ENCODE measurements at regions not wholly inside any gene's neighbourhood (a gene's known extent, or its start where the extent isn't known, plus 50 kb on each side); places are given as distances from the start of the nearest gene placed in this dataset.

DNA sequence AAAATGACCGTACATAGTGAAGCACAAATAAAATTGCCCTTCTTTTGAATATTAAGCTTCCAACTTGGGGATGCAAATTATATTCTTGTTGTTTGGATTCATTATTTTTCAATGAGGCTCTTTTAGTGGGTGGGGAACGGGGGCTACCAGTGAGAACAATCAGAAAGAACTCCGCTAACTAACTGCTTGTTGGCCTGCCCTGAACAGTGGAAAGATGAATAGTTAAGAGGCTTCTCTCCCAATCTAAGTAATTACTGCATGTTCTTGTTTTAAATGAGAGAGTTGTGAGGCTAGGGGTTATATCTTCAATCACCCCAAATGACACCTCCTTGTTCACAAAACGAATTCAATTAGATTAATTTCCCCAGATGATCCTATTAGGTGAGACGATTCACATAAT is 322.0 kb downstream of the FAT3 start:
- H3K36me3 ChIP-seq (ENCODE audit: control insufficient read depth in 2 of 4, insufficient read depth in 4 of 4, low read length in 3 of 4) = no peaks in the 10 kb centered on the region
- no peak overlapping the region for H4K5ac ChIP-seq (ENCODE audit: insufficient read length, low read depth, low read length)
- 0 out of 2 replicates have a peak overlapping the region, but pooled peaks have one; percentile 56 for H2BK20ac ChIP-seq (ENCODE audit: low read length)
- no peaks in the 10 kb centered on the region for H3K27me3 ChIP-seq (replicated peaks in 1 of 4; ENCODE audit: control insufficient read depth in 3 of 4, extremely low read depth in 1 of 4, insufficient read depth in 3 of 4, low read length in 3 of 4)
- H3K23ac ChIP-seq (ENCODE audit: insufficient read length) = no peak overlapping the region
- peak overlapping the region in 1 of 2 experiments; percentile 41; a peak in 1 of 4 replicates for H3K4me2 ChIP-seq (ENCODE audit: insufficient read depth in 1 of 2, low read depth in 2 of 2, low read length in 2 of 2)
- DNase-seq (ENCODE audit: low read depth in 1 of 2, low spot score in 2 of 2) = no peak
- no peak overlapping the region for H3K9ac ChIP-seq (replicated peaks in 1 of 4; ENCODE audit: extremely low read depth in 1 of 4, low read depth in 3 of 4, low read length in 3 of 4)
- peak overlapping the region; percentile 78; the same call in 1 of the 2 replicates for H2BK12ac ChIP-seq (ENCODE audit: low read depth, low read length)
- H4K8ac ChIP-seq (ENCODE audit: extremely low read depth, insufficient read depth, low read length) = no peak overlapping the region
- peak overlapping the region in 1 of 4 experiments; percentile 22; a peak in 1 of 8 replicates for H3K4me3 ChIP-seq (ENCODE audit: extremely low read depth in 1 of 4, insufficient read depth in 2 of 4, low read depth in 3 of 4, low read length in 4 of 4)
- no peak overlapping the region for H3K4ac ChIP-seq (replicated peaks; ENCODE audit: insufficient read length, low read depth, low read length)
- H3K4me1 ChIP-seq (replicated peaks in 1 of 4; ENCODE audit: control insufficient read depth in 3 of 4, insufficient read depth in 4 of 4, low read length in 3 of 4) = peaks cover 1 to 32% (median 17%) of the 10 kb centered on the region in 4 experiments
- H3K18ac ChIP-seq (ENCODE audit: extremely low read depth, low read length) = no peak overlapping the region; the same call in 1 of the 2 replicates
- H2AK5ac ChIP-seq (ENCODE audit: low read depth, low read length) = no peak overlapping the region
- no peaks in the 10 kb centered on the region for H3K23me2 ChIP-seq (ENCODE audit: low read depth, low read length)
- H2BK120ac ChIP-seq (replicated peaks; ENCODE audit: low read depth, low read length) = peak overlapping the region; percentile 58
- H4K20me1 ChIP-seq (replicated peaks in 1 of 2; ENCODE audit: control insufficient read depth in 1 of 2, insufficient read depth in 2 of 2, low read length in 2 of 2) = no peaks in the 10 kb centered on the region
- no peak overlapping the region; the same call in 1 of the 2 replicates for H2BK5ac ChIP-seq (ENCODE audit: low read depth, low read length)
- H3K56ac ChIP-seq (replicated peaks; ENCODE audit: insufficient read length, low read depth, low read length) = no peak overlapping the region
- H3K79me1 ChIP-seq (ENCODE audit: low read depth, low read length) = no peaks in the 10 kb centered on the region
- H2BK15ac ChIP-seq (ENCODE audit: low read length) = no peak overlapping the region
- H4K91ac ChIP-seq (replicated peaks; ENCODE audit: insufficient read length, low read length) = no peak overlapping the region
- WGBS, 2 experiments (ENCODE audit: extremely low coverage in 1 of 2, insufficient coverage in 1 of 2, insufficient read length in 1 of 2, insufficient replicate concordance in 2 of 2, low coverage in 1 of 2, low lambda C conversion rate in 2 of 2, missing lambda C conversion rate in 1 of 2) = 71% methylated on average over 5 of the region's 5 CpGs; no CpG with 5 or more reads in 1 of the 2 experiments
- H2AFZ ChIP-seq (ENCODE audit: low read length) = no peak overlapping the region
- ChIA-PET CTCF (ENCODE audit: partially characterized antibody) (interaction anchor here (0.6 to 2.3 kb wide), 2 partner anchors 10 to 158 kb away, joined by 3 to 6 read pairs; no protein-coding TSS in a partner anchor), POLR2A (ENCODE audit: partially characterized antibody) (no interaction called here)
- no peak overlapping the region for H3K27ac ChIP-seq (ENCODE audit: low read depth, low read length)
- H3K14ac ChIP-seq (ENCODE audit: insufficient read length) = no peak overlapping the region
- no peak for FAIRE-seq
- H3K79me2 ChIP-seq (ENCODE audit: control insufficient read depth in 1 of 2, insufficient read depth in 2 of 2, low read length in 2 of 2) = no peaks in the 10 kb centered on the region
- H3K9me3 ChIP-seq (ENCODE audit: insufficient read depth in 2 of 2, low read depth in 1 of 2, low read length in 1 of 2) = no peaks in the 10 kb centered on the region
- TF ChIP-seq EP300 (IDR thresholded peaks at IDR 0.05; ENCODE audit: borderline replicate concordance in 1 of 2, low read depth in 2 of 2, low read length in 2 of 2) = no peak
- TF ChIP-seq RFX5 (IDR thresholded peaks at IDR 0.05; ENCODE audit: borderline replicate concordance, low read depth, low read length) = no peak
- no peak for TF ChIP-seq CEBPB (IDR thresholded peaks at IDR 0.05; ENCODE audit: low read depth, low read length)
- no peak for TF ChIP-seq POLR2AphosphoS5 (IDR thresholded peaks at IDR 0.05; ENCODE audit: low read depth, low read length)
- TF ChIP-seq CBX5 (IDR thresholded peaks at IDR 0.05; ENCODE audit: low read depth, low read length) = no peak
- no peak for TF ChIP-seq BRCA1 (IDR thresholded peaks at IDR 0.05; ENCODE audit: low read depth, low read length)
- TF ChIP-seq SIRT6 (IDR thresholded peaks at IDR 0.05; ENCODE audit: low read length) = no peak
- TF ChIP-seq, protein P1, sequence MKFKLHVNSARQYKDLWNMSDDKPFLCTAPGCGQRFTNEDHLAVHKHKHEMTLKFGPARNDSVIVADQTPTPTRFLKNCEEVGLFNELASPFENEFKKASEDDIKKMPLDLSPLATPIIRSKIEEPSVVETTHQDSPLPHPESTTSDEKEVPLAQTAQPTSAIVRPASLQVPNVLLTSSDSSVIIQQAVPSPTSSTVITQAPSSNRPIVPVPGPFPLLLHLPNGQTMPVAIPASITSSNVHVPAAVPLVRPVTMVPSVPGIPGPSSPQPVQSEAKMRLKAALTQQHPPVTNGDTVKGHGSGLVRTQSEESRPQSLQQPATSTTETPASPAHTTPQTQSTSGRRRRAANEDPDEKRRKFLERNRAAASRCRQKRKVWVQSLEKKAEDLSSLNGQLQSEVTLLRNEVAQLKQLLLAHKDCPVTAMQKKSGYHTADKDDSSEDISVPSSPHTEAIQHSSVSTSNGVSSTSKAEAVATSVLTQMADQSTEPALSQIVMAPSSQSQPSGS (IDR thresholded peaks at IDR 0.05; ENCODE audit: low read length) = no peak
- TF ChIP-seq, protein P2, sequence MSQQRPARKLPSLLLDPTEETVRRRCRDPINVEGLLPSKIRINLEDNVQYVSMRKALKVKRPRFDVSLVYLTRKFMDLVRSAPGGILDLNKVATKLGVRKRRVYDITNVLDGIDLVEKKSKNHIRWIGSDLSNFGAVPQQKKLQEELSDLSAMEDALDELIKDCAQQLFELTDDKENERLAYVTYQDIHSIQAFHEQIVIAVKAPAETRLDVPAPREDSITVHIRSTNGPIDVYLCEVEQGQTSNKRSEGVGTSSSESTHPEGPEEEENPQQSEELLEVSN (IDR thresholded peaks at IDR 0.05) = no peak
- TF ChIP-seq RNF2 (IDR thresholded peaks at IDR 0.05; ENCODE audit: borderline replicate concordance, low read depth, low read length, missing control alignments, poor library complexity, severe bottlenecking) = no peak
- TF ChIP-seq EGR1 (IDR thresholded peaks at IDR 0.05; ENCODE audit: borderline replicate concordance, low read depth, low read length) = no peak
- TF ChIP-seq SIX5 (IDR thresholded peaks at IDR 0.05; ENCODE audit: low read depth, low read length) = no peak
